PFSK-1 (cell line): ENCODE measurements at regions not wholly inside any gene's neighbourhood (a gene's known extent, or its start where the extent isn't known, plus 50 kb on each side); places are given as distances from the start of the nearest gene placed in this dataset.

Experiments
- FOXP2 ChIP-seq: optimal IDR thresholded peaks from 2 replicates; pipeline ENCODE3; 2011; ENCODE audit warnings: borderline replicate concordance, control low read depth, inconsistent platforms; ENCODE audit not compliant: insufficient read depth; ENCODE audit errors: extremely low read length, extremely low read depth
- POLR2AphosphoS5 ChIP-seq: IDR thresholded peaks from 2 replicates; pipeline ENCODE4 v1.6.1; 2012; ENCODE audit warnings: low read depth, mild to moderate bottlenecking, control low read depth, low read length, moderate library complexity
- SIN3A ChIP-seq: IDR thresholded peaks from 2 replicates; pipeline ENCODE4 v1.6.1; 2012; ENCODE audit warnings: mild to moderate bottlenecking, low read length, moderate library complexity, borderline replicate concordance; ENCODE audit not compliant: insufficient read depth
- TAF1 ChIP-seq: IDR thresholded peaks from 2 replicates; pipeline ENCODE4 v1.6.1; 2012; ENCODE audit warnings: low read length, control low read depth, borderline replicate concordance; ENCODE audit not compliant: insufficient read depth
- TF ChIP-seq, protein P1 (sequence below), 2 experiments: IDR thresholded peaks; 2 replicates each; pipeline versions ENCODE4 v1.6.1 to v1.8.0; 2011 to 2012; ENCODE audit warnings: low read depth in 2 of 2, low read length in 2 of 2, control low read depth in 1 of 2, inconsistent platforms in 1 of 2, mild to moderate bottlenecking in 1 of 2, moderate library complexity in 1 of 2; ENCODE audit not compliant: insufficient read depth in 1 of 2

DNA sequence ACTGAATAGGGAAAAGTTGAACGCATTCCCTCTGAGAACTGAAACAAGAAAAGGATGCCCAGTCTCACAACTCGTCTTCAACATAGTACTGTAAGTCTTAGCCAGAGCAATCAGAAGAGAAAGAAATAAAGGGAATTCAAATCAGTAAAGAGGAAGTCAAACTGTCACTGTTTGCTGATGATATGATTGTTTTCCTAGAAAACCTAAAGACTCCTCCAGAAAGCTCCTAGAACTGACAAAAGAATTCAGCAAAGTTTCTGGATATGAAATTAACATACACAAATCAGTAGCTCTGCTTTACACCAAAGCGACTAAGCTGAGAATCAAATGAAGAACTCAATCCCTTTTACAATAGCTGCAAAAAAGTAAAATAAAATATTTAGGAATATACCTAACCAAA is 471.2 kb upstream of the CNTN5 start:
- no peak for TF ChIP-seq SIN3A
- TF ChIP-seq, protein P1, sequence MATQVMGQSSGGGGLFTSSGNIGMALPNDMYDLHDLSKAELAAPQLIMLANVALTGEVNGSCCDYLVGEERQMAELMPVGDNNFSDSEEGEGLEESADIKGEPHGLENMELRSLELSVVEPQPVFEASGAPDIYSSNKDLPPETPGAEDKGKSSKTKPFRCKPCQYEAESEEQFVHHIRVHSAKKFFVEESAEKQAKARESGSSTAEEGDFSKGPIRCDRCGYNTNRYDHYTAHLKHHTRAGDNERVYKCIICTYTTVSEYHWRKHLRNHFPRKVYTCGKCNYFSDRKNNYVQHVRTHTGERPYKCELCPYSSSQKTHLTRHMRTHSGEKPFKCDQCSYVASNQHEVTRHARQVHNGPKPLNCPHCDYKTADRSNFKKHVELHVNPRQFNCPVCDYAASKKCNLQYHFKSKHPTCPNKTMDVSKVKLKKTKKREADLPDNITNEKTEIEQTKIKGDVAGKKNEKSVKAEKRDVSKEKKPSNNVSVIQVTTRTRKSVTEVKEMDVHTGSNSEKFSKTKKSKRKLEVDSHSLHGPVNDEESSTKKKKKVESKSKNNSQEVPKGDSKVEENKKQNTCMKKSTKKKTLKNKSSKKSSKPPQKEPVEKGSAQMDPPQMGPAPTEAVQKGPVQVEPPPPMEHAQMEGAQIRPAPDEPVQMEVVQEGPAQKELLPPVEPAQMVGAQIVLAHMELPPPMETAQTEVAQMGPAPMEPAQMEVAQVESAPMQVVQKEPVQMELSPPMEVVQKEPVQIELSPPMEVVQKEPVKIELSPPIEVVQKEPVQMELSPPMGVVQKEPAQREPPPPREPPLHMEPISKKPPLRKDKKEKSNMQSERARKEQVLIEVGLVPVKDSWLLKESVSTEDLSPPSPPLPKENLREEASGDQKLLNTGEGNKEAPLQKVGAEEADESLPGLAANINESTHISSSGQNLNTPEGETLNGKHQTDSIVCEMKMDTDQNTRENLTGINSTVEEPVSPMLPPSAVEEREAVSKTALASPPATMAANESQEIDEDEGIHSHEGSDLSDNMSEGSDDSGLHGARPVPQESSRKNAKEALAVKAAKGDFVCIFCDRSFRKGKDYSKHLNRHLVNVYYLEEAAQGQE (IDR thresholded peaks at IDR 0.05; ENCODE audit: insufficient read depth in 1 of 2, low read depth in 2 of 2, low read length in 2 of 2): no peak
- TF ChIP-seq FOXP2: no peak
- no peak for TF ChIP-seq POLR2AphosphoS5
- TF ChIP-seq TAF1: no peak

DNA sequence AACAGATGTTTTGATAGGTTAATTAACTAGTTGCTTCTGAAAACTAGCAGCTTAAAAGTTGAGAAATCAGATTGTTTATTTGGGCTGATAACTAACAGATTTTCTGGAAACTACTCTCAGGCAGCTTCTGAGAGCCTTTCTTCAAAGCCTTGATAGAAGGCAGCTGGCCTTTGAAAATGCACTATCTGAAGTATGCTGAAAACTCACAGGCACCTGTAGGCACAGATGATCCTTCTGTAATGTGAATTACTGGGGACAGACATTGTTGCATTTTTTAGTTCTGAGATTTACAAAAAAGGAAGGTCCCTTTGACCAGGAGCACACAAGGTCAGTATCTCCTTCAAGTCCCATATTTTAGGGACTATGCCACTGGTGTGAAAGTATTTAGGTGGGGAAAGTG is 460.8 kb upstream of the CNTN5 start:
- no peak for TF ChIP-seq TAF1
- TF ChIP-seq FOXP2: no peak
- TF ChIP-seq POLR2AphosphoS5: no peak
- TF ChIP-seq, protein P1 (IDR thresholded peaks at IDR 0.05; ENCODE audit: insufficient read depth in 1 of 2, low read depth in 2 of 2, low read length in 2 of 2): no peak

DNA sequence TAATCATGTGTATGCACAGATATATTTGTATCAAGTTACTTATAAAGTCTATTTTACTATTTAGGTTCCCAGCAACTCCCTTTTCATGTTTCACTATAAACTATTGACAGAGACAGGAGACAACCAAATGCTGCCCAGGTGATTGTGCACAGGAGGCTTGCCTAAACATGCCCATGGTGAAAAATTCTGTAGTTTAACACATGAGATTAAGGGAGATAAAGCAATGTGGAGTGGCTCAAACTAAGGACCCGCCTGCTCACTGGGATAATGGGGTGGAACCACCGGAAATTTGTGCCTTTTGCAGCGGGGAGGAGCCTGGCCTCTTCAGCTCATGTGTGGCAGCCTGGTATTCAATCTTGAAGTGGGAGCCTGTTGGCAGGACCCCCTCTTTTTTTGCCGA is 459.5 kb upstream of the CNTN5 start:
- TF ChIP-seq TAF1 (no peak), FOXP2 (no peak), POLR2AphosphoS5 (no peak), SIN3A (no peak)
- TF ChIP-seq, protein P1 (IDR thresholded peaks at IDR 0.05; ENCODE audit: insufficient read depth in 1 of 2, low read depth in 2 of 2, low read length in 2 of 2): no peak

DNA sequence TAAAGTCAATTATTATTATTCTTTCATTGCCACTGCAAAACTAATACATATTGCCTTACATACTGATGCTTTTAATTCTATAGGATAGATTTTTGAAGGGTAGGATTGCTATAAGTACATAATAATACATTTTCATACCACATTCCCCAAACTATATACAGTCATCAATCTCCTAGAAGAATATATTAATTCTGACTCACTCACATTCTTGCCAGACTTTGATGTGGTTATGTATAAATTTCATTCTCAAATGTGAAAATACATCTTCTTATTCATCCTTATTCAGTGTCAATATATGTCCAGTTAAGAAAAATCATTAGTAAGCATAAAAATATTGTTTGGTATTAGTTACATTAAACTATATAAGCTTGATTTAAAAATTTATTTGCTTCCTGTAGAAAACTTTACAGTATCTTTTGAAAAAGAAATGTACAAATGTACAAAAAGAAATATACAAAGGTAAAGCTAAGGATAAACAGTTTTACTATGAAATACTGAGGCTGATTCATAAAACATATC is 458.8 kb upstream of the CNTN5 start:
- TF ChIP-seq TAF1 (no peak), FOXP2 (no peak), SIN3A (no peak), POLR2AphosphoS5 (no peak)
- TF ChIP-seq, protein P1 (IDR thresholded peaks at IDR 0.05; ENCODE audit: insufficient read depth in 1 of 2, low read depth in 2 of 2, low read length in 2 of 2): no peak

DNA sequence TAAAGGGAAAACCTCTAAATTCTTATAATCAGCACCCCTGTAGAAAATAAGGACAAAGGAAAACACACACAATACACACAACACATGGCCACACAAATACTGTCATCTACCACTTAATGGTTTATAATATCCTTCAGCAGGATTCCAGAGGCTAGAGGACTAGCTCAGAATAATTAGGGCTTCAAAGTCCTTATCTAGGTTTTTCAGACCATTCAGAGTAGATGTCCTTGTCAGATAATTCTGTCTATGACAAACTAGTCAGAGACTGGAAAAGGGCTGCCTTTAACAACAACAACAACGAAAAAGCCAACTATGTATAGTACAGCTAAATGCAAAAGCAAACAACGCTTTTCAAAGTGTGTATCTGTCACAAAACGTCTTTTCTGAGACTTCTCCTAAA is 456.5 kb upstream of the CNTN5 start:
- TF ChIP-seq FOXP2 (no peak), TAF1 (no peak)
